IMR-90 (cell line): ENCODE measurements at regions not wholly inside any gene's neighbourhood (a gene's known extent, or its start where the extent isn't known, plus 50 kb on each side); places are given as distances from the start of the nearest gene placed in this dataset.

Source experiments
- ATAC-seq: fragments of 200-7000 bp; cut with Tn5 transposase; 2 replicates; pipeline ENCODE4 v1.9.1; 2020; ENCODE audit warnings: low read depth, mild to moderate bottlenecking, moderate library complexity
- BruUV-seq: library from RNA; stranded (reverse); fragments of 400-500 nt; replicated peaks from 2 replicates; lab custom pipeline; 2021; lab: Mats Ljungman, UMichigan
- CTCF ChIA-PET: fragments of 300-600 bp; formaldehyde crosslinking; extraction: SDS; loops from one replicate; lab custom pipeline; 2021; ENCODE audit warnings: antibody characterized with exemption; lab: Yijun Ruan, JAX
- POLR2A ChIA-PET: fragments of 300-600 bp; sonication (Branson Sonifier 250); formaldehyde crosslinking; loops from one replicate; lab custom pipeline; 2022; ENCODE audit warnings: antibody characterized with exemption; ENCODE audit not compliant: unreplicated experiment; lab: Charles Lee
- DNase-seq: peaks from one replicate; pipeline ENCODE4 v3.0.0; 2013
- H2AFZ ChIP-seq: replicated peaks from 2 replicates; pipeline ENCODE3; 2013; ENCODE audit warnings: low read length, mild to moderate bottlenecking; ENCODE audit not compliant: poor library complexity
- H2AK5ac ChIP-seq: 2 replicates; pipeline ENCODE4 v1.6.1; 2013; ENCODE audit warnings: low read depth, low read length, inconsistent platforms
- H2AK9ac ChIP-seq: replicated peaks from 2 replicates; pipeline ENCODE3; 2013; ENCODE audit warnings: mild to moderate bottlenecking, low read depth, low read length, moderate library complexity; ENCODE audit not compliant: poor library complexity
- H2BK120ac ChIP-seq: 2 replicates; pipeline ENCODE4 v1.6.1; 2013; ENCODE audit warnings: low read depth, low read length, inconsistent platforms
- H2BK15ac ChIP-seq: 3 replicates; pipeline ENCODE4 v1.6.1; 2013; ENCODE audit warnings: low read depth, low read length, inconsistent platforms
- H2BK20ac ChIP-seq: 2 replicates; pipeline ENCODE4 v1.6.1; 2013; ENCODE audit warnings: low read depth, mild to moderate bottlenecking, inconsistent platforms, low read length, moderate library complexity
- H2BK5ac ChIP-seq: 2 replicates; pipeline ENCODE4 v1.6.1; 2013; ENCODE audit warnings: mild to moderate bottlenecking, low read depth, low read length, inconsistent platforms; ENCODE audit not compliant: poor library complexity, severe bottlenecking
- H3K14ac ChIP-seq: replicated peaks from 2 replicates; pipeline ENCODE4 v1.6.1; 2013; ENCODE audit warnings: low read depth, low read length, inconsistent platforms
- H3K18ac ChIP-seq: 2 replicates; pipeline ENCODE4 v1.6.1; 2013; ENCODE audit warnings: low read depth, low read length, control low read depth
- H3K23ac ChIP-seq: 2 replicates; pipeline ENCODE4 v1.6.1; 2013; ENCODE audit warnings: low read depth, low read length, inconsistent platforms
- H3K27ac ChIP-seq: 2 replicates; pipeline ENCODE4 v1.5.1; 2013; ENCODE audit warnings: mild to moderate bottlenecking, control low read depth, low read length; ENCODE audit not compliant: insufficient read depth
- H3K27me3 ChIP-seq: 2 replicates; pipeline ENCODE4 v1.6.1; 2013; ENCODE audit warnings: low read length; ENCODE audit not compliant: control insufficient read depth, insufficient read depth
- H3K36me3 ChIP-seq: 2 replicates; pipeline ENCODE4 v1.6.1; 2013; ENCODE audit warnings: low read length, mixed read lengths; ENCODE audit not compliant: control insufficient read depth, insufficient read depth
- H3K4ac ChIP-seq: 2 replicates; pipeline ENCODE4 v1.6.1; 2013; ENCODE audit warnings: low read depth, low read length, inconsistent platforms
- H3K4me1 ChIP-seq: 2 replicates; pipeline ENCODE4 v1.6.1; 2013; ENCODE audit warnings: low read length, mixed read lengths; ENCODE audit not compliant: control insufficient read depth, insufficient read depth
- H3K4me2 ChIP-seq: 2 replicates; pipeline ENCODE4 v1.6.1; 2013; ENCODE audit warnings: low read depth, mild to moderate bottlenecking, control low read depth, low read length, moderate library complexity
- H3K4me3 ChIP-seq: 2 replicates; pipeline ENCODE4 v1.5.1; 2013; ENCODE audit warnings: low read depth, mild to moderate bottlenecking, control low read depth, low read length, moderate library complexity; ENCODE audit not compliant: insufficient read depth
- H3K56ac ChIP-seq: 2 replicates; pipeline ENCODE4 v1.6.1; 2013; ENCODE audit warnings: low read length, inconsistent platforms; ENCODE audit not compliant: insufficient read depth; ENCODE audit errors: extremely low read depth
- H3K79me1 ChIP-seq, 2 experiments: 2 replicates each; pipeline ENCODE4 v1.6.1; 2013; ENCODE audit warnings: low read length in 2 of 2, inconsistent platforms in 1 of 2, low read depth in 1 of 2
- H3K9ac ChIP-seq: 2 replicates; pipeline ENCODE4 v1.6.1; 2013; ENCODE audit warnings: low read depth, low read length, control low read depth
- H3K9me1 ChIP-seq: 2 replicates; pipeline ENCODE4 v1.6.1; 2013; ENCODE audit warnings: low read length, inconsistent platforms; ENCODE audit not compliant: insufficient read depth
- H3K9me3 ChIP-seq: 2 replicates; pipeline ENCODE4 v1.6.1; 2013; ENCODE audit warnings: low read length; ENCODE audit not compliant: control insufficient read depth, insufficient read depth
- H4K20me1 ChIP-seq: 2 replicates; pipeline ENCODE4 v1.6.1; 2013; ENCODE audit warnings: low read length, inconsistent platforms; ENCODE audit not compliant: insufficient read depth
- H4K5ac ChIP-seq: 2 replicates; pipeline ENCODE4 v1.6.1; 2013; ENCODE audit warnings: mild to moderate bottlenecking, low read depth, low read length, control low read depth
- H4K8ac ChIP-seq, 2 experiments: 2 replicates each; pipeline ENCODE4 v1.6.1; 2013; ENCODE audit warnings: low read depth in 2 of 2, low read length in 2 of 2, control low read depth in 1 of 2, inconsistent platforms in 1 of 2
- H4K91ac ChIP-seq: 2 replicates; pipeline ENCODE4 v1.6.1; 2013; ENCODE audit warnings: low read depth, low read length, inconsistent platforms; ENCODE audit not compliant: insufficient read depth
- CEBPB ChIP-seq: IDR thresholded peaks from 2 replicates; pipeline ENCODE4 v1.6.1; 2012; ENCODE audit warnings: low read depth, low read length, improper control_type of control experiment
- CHD1 ChIP-seq: IDR thresholded peaks from 2 replicates; pipeline ENCODE4 v1.6.1; 2012; ENCODE audit warnings: low read depth, low read length, improper control_type of control experiment
- RAD21 ChIP-seq: IDR thresholded peaks from 2 replicates; pipeline ENCODE4 v1.6.1; 2012; ENCODE audit warnings: low read length, improper control_type of control experiment
- WGBS, 2 experiments: methylation state at CpG; one replicate each; pipeline versions ENCODE4 v1.1.5 to v1.1.7; 2013; ENCODE audit warnings: missing lambda C conversion rate in 2 of 2; ENCODE audit not compliant: insufficient read length in 1 of 2; ENCODE audit errors: extremely low coverage in 2 of 2; 5-methylcytosine and 5-hydroxymethylcytosine counted together
- dilution Hi-C: fragments of 300-500 bp; cut with HindIII; formaldehyde crosslinking; loops from one replicate; pipeline ENCODE4 v1.14.3; 2018; ENCODE audit warnings: low sequenced_read_pairs; ENCODE audit not compliant: unreplicated experiment
- in situ Hi-C: fragments of 300-500 bp; cut with MboI; formaldehyde crosslinking; loops from 3 replicates; pipeline ENCODE4 v1.14.3; 2019; ENCODE audit warnings: low sequenced_read_pairs, inconsistent platforms, mixed read lengths
- intact Hi-C: fragments of 100-400 bp; cut with micrococcal nuclease; formaldehyde crosslinking; loops from 2 replicates; pipeline ENCODE4 v1.10.0; 2022

GRCh38 chr9:89806371-89807100 is 201.7 kb downstream of the GADD45G start:
- Histone ChIP-seq H3K4ac (no peak overlapping the region), H4K20me1 (no peaks in the 10 kb centered on the region), H4K8ac (no peak overlapping the region), H4K91ac (no peak overlapping the region), H3K4me1 (no peaks in the 10 kb centered on the region), H3K14ac (no peak overlapping the region), H3K79me1 (no peaks in the 10 kb centered on the region), H2AK5ac (no peak overlapping the region), H2BK5ac (no peak overlapping the region), H3K23ac (no peak overlapping the region), H3K36me3 (no peaks in the 10 kb centered on the region), H2BK120ac (no peak overlapping the region), H3K27me3 (no peaks in the 10 kb centered on the region; the same call in 1 of the 2 replicates), H3K4me3 (no peak overlapping the region), H3K56ac (no peak overlapping the region), H3K4me2 (no peak overlapping the region), H2AFZ (no peak overlapping the region), H2AK9ac (no peak overlapping the region), H3K9ac (no peak overlapping the region), H3K27ac (no peak overlapping the region), H2BK20ac (no peak overlapping the region), H2BK15ac (no peak overlapping the region), H3K18ac (no peak overlapping the region), H3K9me3 (no peaks in the 10 kb centered on the region), H4K5ac (no peak overlapping the region), H3K9me1 (no peaks in the 10 kb centered on the region)
- in situ Hi-C loops = no loop called here
- TF ChIP-seq RAD21 (no peak), CHD1 (no peak), CEBPB (no peak)
- dilution Hi-C loops = no loop called here
- intact Hi-C loops = no loop called here
- CTCF ChIA-PET = no interaction called here
- ATAC-seq (no peak), DNase-seq (peak; percentile 20)
- no CpG with 5 or more reads among the region's 4 CpGs for WGBS, 2 experiments
- POLR2A ChIA-PET = interaction anchor here (0.6 kb wide), 1 partner anchor 131 kb away, joined by 5 read pairs; no protein-coding TSS in a partner anchor
- BruUV-seq = no TSS peak
